ENCODE measurements at regions not wholly inside any gene's neighbourhood (a gene's known extent, or its start where the extent isn't known, plus 50 kb on each side); places are given as distances from the start of the nearest gene placed in this dataset.

DNA sequence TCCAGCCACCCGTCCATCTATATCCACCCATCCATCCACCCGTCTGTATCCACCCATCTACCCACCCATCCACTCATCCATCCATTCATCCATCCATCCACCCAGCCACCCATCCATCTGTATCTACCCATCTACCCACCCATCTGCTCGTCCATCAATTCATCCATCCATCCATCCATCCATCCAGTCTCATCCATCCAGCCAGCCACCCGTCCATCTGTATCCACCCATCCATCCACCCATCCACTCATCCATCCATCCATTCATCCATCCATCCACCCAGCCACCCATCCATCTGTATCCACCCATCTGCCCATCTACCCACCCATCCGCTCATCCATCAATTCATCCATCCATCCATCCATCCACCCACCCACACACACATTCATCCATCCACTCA, 73.2 kb downstream of the UNCX start:
- Histone ChIP-seq H3K4me2 (ENCODE audit: low read depth, low read length) (no peak overlapping the region), H3F3A (ENCODE audit: insufficient read depth, low read length) (no peaks in the 10 kb centered on the region), H3K4me3 (ENCODE audit: low read length) (no peak overlapping the region), H3K9me3 (replicated peaks; ENCODE audit: insufficient read depth, low read length) (no peaks in the 10 kb centered on the region), H3K4me1 (ENCODE audit: low read length) (no peaks in the 10 kb centered on the region), H3K27me3 (replicated peaks; ENCODE audit: insufficient read depth, low read length) (peaks cover 64% of the 10 kb centered on the region), H3K36me3 (replicated peaks; ENCODE audit: insufficient read depth, low read length) (no peaks in the 10 kb centered on the region), H3K9me2 (replicated peaks; ENCODE audit: insufficient read depth, low read length) (no peaks in the 10 kb centered on the region), H3K27ac (ENCODE audit: low read length) (no peak overlapping the region), H2AFZ (ENCODE audit: low read length) (no peak overlapping the region), H3K79me2 (ENCODE audit: low read length) (no peaks in the 10 kb centered on the region), H4K20me1 (ENCODE audit: insufficient read depth, low read length) (no peaks in the 10 kb centered on the region), H3K9ac (ENCODE audit: low read length) (no peak overlapping the region)
- no peak for DNase-seq
- TF ChIP-seq EZH2phosphoT487 (IDR thresholded peaks at IDR 0.05; ENCODE audit: low read length) (no peak), EZH2 (optimal IDR thresholded peaks at IDR 0.05; ENCODE audit: low read depth, low read length) (no peak)
- TF ChIP-seq, protein P1, sequence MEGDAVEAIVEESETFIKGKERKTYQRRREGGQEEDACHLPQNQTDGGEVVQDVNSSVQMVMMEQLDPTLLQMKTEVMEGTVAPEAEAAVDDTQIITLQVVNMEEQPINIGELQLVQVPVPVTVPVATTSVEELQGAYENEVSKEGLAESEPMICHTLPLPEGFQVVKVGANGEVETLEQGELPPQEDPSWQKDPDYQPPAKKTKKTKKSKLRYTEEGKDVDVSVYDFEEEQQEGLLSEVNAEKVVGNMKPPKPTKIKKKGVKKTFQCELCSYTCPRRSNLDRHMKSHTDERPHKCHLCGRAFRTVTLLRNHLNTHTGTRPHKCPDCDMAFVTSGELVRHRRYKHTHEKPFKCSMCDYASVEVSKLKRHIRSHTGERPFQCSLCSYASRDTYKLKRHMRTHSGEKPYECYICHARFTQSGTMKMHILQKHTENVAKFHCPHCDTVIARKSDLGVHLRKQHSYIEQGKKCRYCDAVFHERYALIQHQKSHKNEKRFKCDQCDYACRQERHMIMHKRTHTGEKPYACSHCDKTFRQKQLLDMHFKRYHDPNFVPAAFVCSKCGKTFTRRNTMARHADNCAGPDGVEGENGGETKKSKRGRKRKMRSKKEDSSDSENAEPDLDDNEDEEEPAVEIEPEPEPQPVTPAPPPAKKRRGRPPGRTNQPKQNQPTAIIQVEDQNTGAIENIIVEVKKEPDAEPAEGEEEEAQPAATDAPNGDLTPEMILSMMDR (IDR thresholded peaks at IDR 0.05; ENCODE audit: low read length): no peak

DNA sequence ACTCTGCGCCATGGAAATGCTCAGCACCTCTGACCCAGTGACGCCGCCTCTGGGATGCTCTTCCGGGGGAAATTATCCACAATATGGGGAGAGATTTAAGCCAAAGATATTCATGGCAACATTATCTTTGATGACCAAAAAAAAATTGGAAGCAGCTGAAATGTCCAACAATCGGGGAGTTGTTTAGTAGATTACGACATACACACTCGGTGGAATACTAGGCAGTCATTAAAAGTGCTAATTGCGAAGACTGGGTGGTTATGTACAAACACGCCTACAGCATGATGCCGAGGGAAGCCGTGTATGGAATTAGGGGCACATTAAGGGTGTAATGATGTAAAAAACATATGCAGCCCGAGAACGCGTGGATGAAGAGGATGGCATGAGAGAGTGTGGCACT, 75.2 kb downstream of the UNCX start:
- Histone ChIP-seq H3K4me3 (ENCODE audit: low read length) (no peak overlapping the region), H3K9ac (ENCODE audit: low read length) (no peak overlapping the region), H3K36me3 (replicated peaks; ENCODE audit: insufficient read depth, low read length) (no peaks in the 10 kb centered on the region), H4K20me1 (ENCODE audit: insufficient read depth, low read length) (no peaks in the 10 kb centered on the region), H2AFZ (ENCODE audit: low read length) (no peak overlapping the region), H3F3A (ENCODE audit: insufficient read depth, low read length) (no peaks in the 10 kb centered on the region), H3K4me2 (ENCODE audit: low read depth, low read length) (no peak overlapping the region), H3K27ac (ENCODE audit: low read length) (no peak overlapping the region), H3K9me2 (replicated peaks; ENCODE audit: insufficient read depth, low read length) (no peaks in the 10 kb centered on the region), H3K4me1 (ENCODE audit: low read length) (no peaks in the 10 kb centered on the region), H3K27me3 (replicated peaks; ENCODE audit: insufficient read depth, low read length) (peaks cover 64% of the 10 kb centered on the region), H3K9me3 (replicated peaks; ENCODE audit: insufficient read depth, low read length) (no peaks in the 10 kb centered on the region), H3K79me2 (ENCODE audit: low read length) (no peaks in the 10 kb centered on the region)
- no peak for TF ChIP-seq EZH2 (optimal IDR thresholded peaks at IDR 0.05; ENCODE audit: low read depth, low read length)
- TF ChIP-seq, protein P1 (IDR thresholded peaks at IDR 0.05; ENCODE audit: low read length): no peak
- TF ChIP-seq EZH2phosphoT487 (IDR thresholded peaks at IDR 0.05; ENCODE audit: low read length): no peak
- DNase-seq: no peak

DNA sequence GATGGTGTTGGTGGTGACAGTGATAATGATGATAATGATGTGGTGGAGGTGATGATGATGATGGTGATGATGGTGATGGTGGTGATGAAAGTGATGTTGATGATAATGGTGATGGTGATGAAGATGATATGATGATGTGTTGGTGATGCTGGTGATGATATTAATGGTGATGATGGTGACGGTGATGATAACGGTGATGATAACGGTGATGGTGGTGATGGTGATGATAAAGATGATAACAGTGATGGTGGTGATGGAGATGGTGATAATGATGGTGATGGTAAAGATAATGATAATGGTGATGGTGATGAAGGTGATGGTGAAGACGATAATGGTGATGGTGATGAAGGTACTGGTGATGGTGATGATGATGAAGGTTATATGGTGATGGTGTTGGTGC, 76.6 kb downstream of the UNCX start:
- no peak for DNase-seq
- H3K4me1 ChIP-seq (ENCODE audit: low read length): no peaks in the 10 kb centered on the region
- TF ChIP-seq, protein P1 (IDR thresholded peaks at IDR 0.05; ENCODE audit: low read length): no peak

More for the DNA sequence above, 76.6 kb downstream of the UNCX start:
- H3K9me3 ChIP-seq (replicated peaks; ENCODE audit: insufficient read depth, low read length): no peaks in the 10 kb centered on the region
- no peak overlapping the region for H2AFZ ChIP-seq (ENCODE audit: low read length)
- H3K27ac ChIP-seq (ENCODE audit: low read length): no peak overlapping the region
- no peaks in the 10 kb centered on the region for H3F3A ChIP-seq (ENCODE audit: insufficient read depth, low read length)
- H4K20me1 ChIP-seq (ENCODE audit: insufficient read depth, low read length): no peaks in the 10 kb centered on the region
- no peak overlapping the region for H3K4me2 ChIP-seq (ENCODE audit: low read depth, low read length)
- no peak overlapping the region for H3K9ac ChIP-seq (ENCODE audit: low read length)
- no peaks in the 10 kb centered on the region for H3K36me3 ChIP-seq (replicated peaks; ENCODE audit: insufficient read depth, low read length)
- H3K79me2 ChIP-seq (ENCODE audit: low read length): no peaks in the 10 kb centered on the region
- H3K4me3 ChIP-seq (ENCODE audit: low read length): no peak overlapping the region
- no peaks in the 10 kb centered on the region for H3K9me2 ChIP-seq (replicated peaks; ENCODE audit: insufficient read depth, low read length)
- H3K27me3 ChIP-seq (replicated peaks; ENCODE audit: insufficient read depth, low read length): peaks cover 69% of the 10 kb centered on the region
